Gastroesophageal sphincter (tissue), 2 donors: ENCODE measurements at regions not wholly inside any gene's neighbourhood (a gene's known extent, or its start where the extent isn't known, plus 50 kb on each side); places are given as distances from the start of the nearest gene placed in this dataset.

Experiments used
- EP300 ChIP-seq: sonication (generic); formaldehyde crosslinking; IDR thresholded peaks from one replicate; pipeline ENCODE4 v1.6.1; 2017; ENCODE audit warnings: antibody characterized with exemption, mild to moderate bottlenecking
- POLR2A ChIP-seq, 2 donors: fragments of 450-650 bp; IDR thresholded peaks; one replicate each; pipeline ENCODE4 v1.6.1; 2017; ENCODE audit warnings: antibody characterized with exemption in 2 of 2, mild to moderate bottlenecking in 2 of 2, moderate library complexity in 1 of 2

DNA sequence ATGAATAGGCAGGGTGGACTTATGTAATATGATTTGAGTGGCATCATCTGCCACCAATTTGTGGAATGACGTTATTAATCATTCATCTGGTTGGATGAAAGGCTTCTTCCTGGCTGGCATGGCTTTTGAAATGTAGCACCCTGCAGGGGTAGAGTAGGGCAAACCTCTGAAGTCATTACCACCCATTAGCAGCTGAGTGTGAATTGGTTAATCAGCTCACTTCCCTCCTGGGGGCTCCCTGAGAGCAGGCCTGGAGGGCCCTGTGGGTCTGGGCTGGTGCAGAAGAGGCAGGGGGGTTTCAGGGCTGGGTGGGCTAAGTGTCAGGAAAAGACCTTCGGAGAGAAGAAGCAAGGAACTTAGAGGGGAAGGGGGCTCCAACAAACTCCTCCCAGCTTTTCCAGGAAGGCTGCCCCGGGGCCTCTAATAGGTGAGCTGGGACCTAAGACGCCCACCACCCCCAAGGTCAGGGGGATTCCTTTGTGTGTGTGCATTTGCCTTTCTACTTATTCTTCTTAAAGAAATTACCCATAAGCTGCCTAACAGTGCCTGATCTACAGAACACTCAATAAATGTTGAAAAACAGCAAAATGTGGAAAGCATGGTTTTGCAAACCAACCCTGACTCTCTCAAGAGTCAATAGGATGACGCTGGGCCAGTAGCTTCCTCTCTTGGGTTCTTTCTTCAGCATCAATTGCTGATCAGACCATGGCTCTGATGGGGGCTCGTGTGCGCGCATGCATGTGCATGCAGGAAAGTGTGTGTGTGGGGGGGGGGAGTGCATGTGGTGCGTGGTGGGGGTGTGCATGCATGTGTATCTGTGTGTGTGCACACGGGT lies 49.7 kb upstream of the ZNF516 start:
- no peak for TF ChIP-seq POLR2A (IDR thresholded peaks at IDR 0.05)
- TF ChIP-seq EP300, result no peak
